ENCODE measurements at regions not wholly inside any gene's neighbourhood (a gene's known extent, or its start where the extent isn't known, plus 50 kb on each side); places are given as distances from the start of the nearest gene placed in this dataset.

GRCh38 chr22:48853627-48854240 lies 973.9 kb downstream of the BRD1 start:
- DNase-seq (ENCODE audit: low spot score) = no peak

- DNase-seq (ENCODE audit: low spot score) = no peak
Measured at GRCh38 chr22:48851933-48852549, 975.6 kb downstream of the BRD1 start.

GRCh38 chr22:48850658-48851287 lies 976.9 kb downstream of the BRD1 start:
- DNase-seq (ENCODE audit: low spot score) = no peak

GRCh38 chr22:48849963-48850657 lies 977.6 kb downstream of the BRD1 start:
- DNase-seq (ENCODE audit: low spot score) = no peak

- no peak for DNase-seq (ENCODE audit: low spot score)
Measured at GRCh38 chr22:48849219-48849912, 978.3 kb downstream of the BRD1 start.

GRCh38 chr22:48846200-48846599 lies 981.5 kb downstream of the BRD1 start:
- DNase-seq (ENCODE audit: low spot score) = no peak

GRCh38 chr22:48845356-48845936 lies 982.2 kb downstream of the BRD1 start:
- DNase-seq (ENCODE audit: low spot score) = no peak

- no peak for DNase-seq (ENCODE audit: low spot score)
Measured at GRCh38 chr22:48844056-48844675, 983.5 kb downstream of the BRD1 start.

- DNase-seq (ENCODE audit: low spot score) = no peak
Measured at GRCh38 chr22:48843640-48844039, 984.0 kb downstream of the BRD1 start.

- DNase-seq (ENCODE audit: low spot score) = no peak
Measured at GRCh38 chr22:48842976-48843375, 984.7 kb downstream of the BRD1 start.

- DNase-seq (ENCODE audit: low spot score) = no peak
Measured at GRCh38 chr22:48842583-48842945, 985.1 kb downstream of the BRD1 start.

- no peak for DNase-seq (ENCODE audit: low spot score)
Measured at GRCh38 chr22:48841881-48842582, 985.6 kb downstream of the BRD1 start.

GRCh38 chr22:48840112-48840949 lies 987.3 kb downstream of the BRD1 start:
- DNase-seq (ENCODE audit: low spot score) = no peak

GRCh38 chr22:48838846-48839730 lies 988.6 kb downstream of the BRD1 start:
- no peak for DNase-seq (ENCODE audit: low spot score)

GRCh38 chr22:48838376-48838775 lies 989.3 kb downstream of the BRD1 start:
- DNase-seq (ENCODE audit: low spot score) = no peak

- no peak for DNase-seq (ENCODE audit: low spot score)
Measured at GRCh38 chr22:48837341-48837935, 990.2 kb downstream of the BRD1 start.

GRCh38 chr22:48836673-48837340 lies 990.9 kb downstream of the BRD1 start:
- DNase-seq (ENCODE audit: low spot score) = no peak
